ENCODE measurements at regions not wholly inside any gene's neighbourhood (a gene's known extent, or its start where the extent isn't known, plus 50 kb on each side); places are given as distances from the start of the nearest gene placed in this dataset.

DNA sequence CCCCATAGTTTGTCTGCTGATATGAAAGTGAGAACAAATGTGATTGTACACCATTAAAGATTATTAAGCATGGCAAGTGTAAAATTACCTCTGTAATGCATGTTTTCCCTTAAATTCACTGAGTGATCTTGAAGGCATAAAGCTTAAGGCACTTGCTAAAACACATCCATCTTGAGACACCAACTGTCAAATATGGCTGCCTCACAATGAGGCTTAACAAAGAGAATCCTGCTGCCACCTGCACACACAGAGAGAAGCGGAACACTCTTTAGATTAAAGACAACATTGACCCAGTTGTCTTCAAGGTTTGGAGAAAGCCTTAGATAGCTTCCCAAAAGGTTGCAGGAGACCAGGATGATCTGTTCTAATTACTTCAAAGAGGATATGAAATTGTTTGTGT is 803.6 kb upstream of the GYPC start:
- TF ChIP-seq, protein P1, sequence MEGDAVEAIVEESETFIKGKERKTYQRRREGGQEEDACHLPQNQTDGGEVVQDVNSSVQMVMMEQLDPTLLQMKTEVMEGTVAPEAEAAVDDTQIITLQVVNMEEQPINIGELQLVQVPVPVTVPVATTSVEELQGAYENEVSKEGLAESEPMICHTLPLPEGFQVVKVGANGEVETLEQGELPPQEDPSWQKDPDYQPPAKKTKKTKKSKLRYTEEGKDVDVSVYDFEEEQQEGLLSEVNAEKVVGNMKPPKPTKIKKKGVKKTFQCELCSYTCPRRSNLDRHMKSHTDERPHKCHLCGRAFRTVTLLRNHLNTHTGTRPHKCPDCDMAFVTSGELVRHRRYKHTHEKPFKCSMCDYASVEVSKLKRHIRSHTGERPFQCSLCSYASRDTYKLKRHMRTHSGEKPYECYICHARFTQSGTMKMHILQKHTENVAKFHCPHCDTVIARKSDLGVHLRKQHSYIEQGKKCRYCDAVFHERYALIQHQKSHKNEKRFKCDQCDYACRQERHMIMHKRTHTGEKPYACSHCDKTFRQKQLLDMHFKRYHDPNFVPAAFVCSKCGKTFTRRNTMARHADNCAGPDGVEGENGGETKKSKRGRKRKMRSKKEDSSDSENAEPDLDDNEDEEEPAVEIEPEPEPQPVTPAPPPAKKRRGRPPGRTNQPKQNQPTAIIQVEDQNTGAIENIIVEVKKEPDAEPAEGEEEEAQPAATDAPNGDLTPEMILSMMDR (IDR thresholded peaks at IDR 0.05; ENCODE audit: low read length), result no peak
- TF ChIP-seq EZH2 (IDR thresholded peaks at IDR 0.05; ENCODE audit: borderline replicate concordance, low read length), result no peak
